GM23338 (cell line): ENCODE measurements at regions not wholly inside any gene's neighbourhood (a gene's known extent, or its start where the extent isn't known, plus 50 kb on each side); places are given as distances from the start of the nearest gene placed in this dataset.

ENCODE experiments used
- CREB1 ChIP-seq: fragments of 250-450 bp; sonication (Bioruptor Pico); IDR thresholded peaks from 2 replicates; pipeline ENCODE4 v1.5.0; 2020; ENCODE audit warnings: low read depth, mild to moderate bottlenecking, moderate library complexity
- CTCF ChIP-seq, 2 experiments: fragments of 200-600 bp in 1 of 2; sonication (generic) in 1 of 2; conservative IDR thresholded peaks; 2 replicates each; pipeline versions ENCODE4 v1.5.1 to v1.6.1; 2016 to 2017; ENCODE audit warnings: antibody characterized with exemption in 2 of 2, low read depth in 2 of 2, mild to moderate bottlenecking in 2 of 2, moderate library complexity in 1 of 2
- EZH2 ChIP-seq: fragments of 200-600 bp; sonication (generic); IDR thresholded peaks from one replicate; pipeline ENCODE4 v1.8.0; 2017; ENCODE audit warnings: antibody characterized with exemption, mild to moderate bottlenecking, low read depth; ENCODE audit not compliant: unreplicated experiment
- POLR2AphosphoS5 ChIP-seq: IDR thresholded peaks from 2 replicates; pipeline ENCODE4 v1.6.1; 2016; ENCODE audit warnings: antibody characterized with exemption, low read depth

DNA sequence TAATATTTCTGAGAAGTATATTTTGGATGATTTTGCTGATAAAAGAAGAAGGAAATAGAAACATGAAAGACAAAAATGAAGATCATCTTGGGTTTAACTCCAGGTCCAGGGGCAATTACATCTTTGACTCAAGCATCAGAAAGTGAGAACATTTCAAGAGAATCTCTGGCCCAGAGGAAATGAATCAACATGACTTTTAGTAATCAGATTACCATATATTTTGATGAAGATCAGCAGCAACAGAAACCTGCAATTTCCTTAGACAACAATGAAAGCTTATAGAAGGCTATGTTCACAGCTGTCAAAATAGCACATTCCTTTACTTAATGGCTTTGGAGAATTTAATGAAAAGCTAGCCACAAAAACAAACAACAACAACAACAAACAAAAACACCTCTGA is 638.1 kb downstream of the EFNA5 start:
- TF ChIP-seq CTCF (conservative IDR thresholded peaks at IDR 0.05; ENCODE audit: low read depth in 2 of 2): no peak
- TF ChIP-seq CREB1 (CRISPR knock-in tag): no peak
- TF ChIP-seq POLR2AphosphoS5: no peak
- no peak for TF ChIP-seq EZH2
